HL-60 (cell line): ENCODE measurements at regions not wholly inside any gene's neighbourhood (a gene's known extent, or its start where the extent isn't known, plus 50 kb on each side); places are given as distances from the start of the nearest gene placed in this dataset.

Experiments used
- DNase-seq, 2 experiments: peaks; one replicate each; pipeline ENCODE4 v3.0.0-alpha.2; 2010 to 2020; ENCODE audit warnings: low read depth in 1 of 2, low spot score in 1 of 2
- H3K27ac ChIP-seq: fragments of 250-450 bp; sonication (Bioruptor Pico); replicated peaks from 2 replicates; pipeline ENCODE4 v1.5.1; 2020; ENCODE audit warnings: mild to moderate bottlenecking, moderate library complexity
- H3K27me3 ChIP-seq: fragments of 250-450 bp; sonication (Bioruptor Pico); 2 replicates; pipeline ENCODE4 v1.5.1; 2021; ENCODE audit warnings: mild to moderate bottlenecking, moderate library complexity; ENCODE audit not compliant: insufficient read depth, poor library complexity, severe bottlenecking
- H3K4me3 ChIP-seq: replicated peaks from 2 replicates; pipeline ENCODE4 v1.5.1; 2011; ENCODE audit warnings: mild to moderate bottlenecking, control low read depth, low read length; ENCODE audit not compliant: insufficient read depth
- CTCF ChIP-seq: IDR thresholded peaks from one replicate; pipeline ENCODE4 v1.5.1; 2011; ENCODE audit warnings: low read length, control low read depth, inconsistent platforms; ENCODE audit not compliant: insufficient read depth
- GABPA ChIP-seq: IDR thresholded peaks from 2 replicates; pipeline ENCODE4 v1.6.1; 2012; ENCODE audit warnings: low read depth
- POLR2AphosphoS5 ChIP-seq: IDR thresholded peaks from 2 replicates; pipeline ENCODE4 v1.6.1; 2012; ENCODE audit warnings: low read depth
- REST ChIP-seq: IDR thresholded peaks from 2 replicates; pipeline ENCODE4 v1.6.1; 2012; ENCODE audit warnings: low read depth; ENCODE audit not compliant: insufficient replicate concordance
- SPI1 ChIP-seq: IDR thresholded peaks from 2 replicates; pipeline ENCODE4 v1.6.1; 2012; ENCODE audit warnings: low read depth, mild to moderate bottlenecking, borderline replicate concordance

- H3K4me3 ChIP-seq, result no peak overlapping the region
- no peaks in the 10 kb centered on the region for H3K27me3 ChIP-seq
- no peak for DNase-seq
- H3K27ac ChIP-seq, result no peak overlapping the region
- TF ChIP-seq SPI1, result no peak
- TF ChIP-seq REST, result no peak
- TF ChIP-seq POLR2AphosphoS5, result no peak
- TF ChIP-seq GABPA, result no peak
- no peak for TF ChIP-seq CTCF
Measured at GRCh38 chr21:16976193-16976592, 536.6 kb upstream of the CXADR start.

- H3K27ac ChIP-seq, result no peak overlapping the region
- no peak for DNase-seq
- H3K4me3 ChIP-seq, result no peak overlapping the region
- H3K27me3 ChIP-seq, result no peaks in the 10 kb centered on the region
- TF ChIP-seq CTCF (no peak), GABPA (no peak), SPI1 (no peak), REST (no peak), POLR2AphosphoS5 (no peak)
Measured at GRCh38 chr21:16978309-16978895, 534.4 kb upstream of the CXADR start.

- TF ChIP-seq SPI1 (no peak), POLR2AphosphoS5 (no peak), CTCF (no peak), REST (no peak), GABPA (no peak)
- DNase-seq, result no peak
- Histone ChIP-seq H3K27me3 (no peaks in the 10 kb centered on the region), H3K4me3 (no peak overlapping the region), H3K27ac (no peak overlapping the region)
Measured at GRCh38 chr21:16979574-16979973, 533.3 kb upstream of the CXADR start.
